ENCODE measurements at regions not wholly inside any gene's neighbourhood (a gene's known extent, or its start where the extent isn't known, plus 50 kb on each side); places are given as distances from the start of the nearest gene placed in this dataset.

DNA sequence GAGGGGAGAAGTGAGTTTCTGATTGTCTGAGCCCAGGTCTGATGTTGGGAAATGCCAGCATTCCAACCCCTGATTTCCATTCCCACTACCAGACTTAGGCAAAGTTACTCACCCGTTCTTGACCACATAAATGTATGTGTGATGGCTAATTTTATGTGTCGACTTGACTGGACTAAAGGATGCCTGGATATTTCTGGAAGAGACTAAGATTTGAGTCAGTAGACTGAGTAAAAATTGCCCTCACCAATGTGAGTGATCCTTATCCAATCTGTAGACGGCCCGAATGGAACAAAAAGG lies 95.8 kb upstream of the TAB2 start:
- TF ChIP-seq GATA3 (IDR thresholded peaks at IDR 0.05; ENCODE audit: low read depth, low read length) (no peak), GATA2 (IDR thresholded peaks at IDR 0.05; ENCODE audit: low read depth, low read length) (no peak)
